Ovary (tissue), 7 donors: ENCODE measurements at regions not wholly inside any gene's neighbourhood (a gene's known extent, or its start where the extent isn't known, plus 50 kb on each side); places are given as distances from the start of the nearest gene placed in this dataset.

Source experiments
- DNase-seq, 5 donors: peaks; one replicate each; pipeline ENCODE4 v3.0.0-alpha.2; 2019 to 2020
- H3K27ac ChIP-seq, 2 donors: fragments of 200-600 bp; one replicate each; pipeline versions ENCODE4 v1.5.1 to v1.8.0; 2019 to 2022
- H3K27me3 ChIP-seq: fragments of 200-600 bp; one replicate; pipeline ENCODE4 v1.8.0; 2022
- H3K36me3 ChIP-seq: fragments of 200-600 bp; sonication (generic); one replicate; pipeline ENCODE4 v1.5.1; 2019
- H3K4me1 ChIP-seq: one replicate; pipeline ENCODE4 v1.8.1; 2013; ENCODE audit warnings: mild to moderate bottlenecking, moderate library complexity; ENCODE audit not compliant: insufficient read depth
- H3K4me3 ChIP-seq: fragments of 200-600 bp; sonication (generic); one replicate; pipeline ENCODE4 v1.5.1; 2017
- H3K9me3 ChIP-seq, 2 donors: fragments of 200-600 bp in 1 of 2; sonication (generic) in 1 of 2; one replicate each; pipeline versions ENCODE4 v1.5.1 to v1.8.1; 2013 to 2019; ENCODE audit warnings: mild to moderate bottlenecking in 1 of 2, moderate library complexity in 1 of 2
- EP300 ChIP-seq: sonication (generic); formaldehyde crosslinking; IDR thresholded peaks from one replicate; pipeline ENCODE4 v1.6.1; 2017; ENCODE audit warnings: antibody characterized with exemption
- POLR2A ChIP-seq: fragments of 450-650 bp; IDR thresholded peaks from one replicate; pipeline ENCODE4 v1.6.1; 2017; ENCODE audit warnings: antibody characterized with exemption, mild to moderate bottlenecking, moderate library complexity
- WGBS, 3 donors: extraction: QIAGEN DNeasy Blood & Tissue Kit in 1 of 3; methylation state at CpG; one replicate each; pipeline versions ENCODE4 v1.1.5 to v1.1.7; 2013 to 2017; 5-methylcytosine and 5-hydroxymethylcytosine counted together
- intact Hi-C, 4 donors: fragments of 100-400 bp; cut with DNase I; formaldehyde crosslinking; loops; one replicate each; pipeline versions ENCODE4 v1.11.0 to v1.15.1; 2022 to 2023
- TF ChIP-seq, protein P1 (sequence below), 3 donors: fragments of 450-650 bp in 2 of 3; fragments of 200-600 bp in 1 of 3; IDR thresholded peaks; one replicate each; pipeline versions ENCODE4 v1.5.1 to v1.8.0; 2016 to 2022; ENCODE audit warnings: antibody characterized with exemption in 3 of 3, mild to moderate bottlenecking in 1 of 3
- donor health status: DM: no; HTN: no; CAD: no; lungs with moderate emphysema.
- donor health status: DM: no; HTN: no; CAD: no.
- donor health status: Bipolar disorder and iron deficiency.
- donor health status: DM: no; HTN: no; CAD: no.
- donor health status: DM: yes; HTN: yes; CAD: no.

DNA sequence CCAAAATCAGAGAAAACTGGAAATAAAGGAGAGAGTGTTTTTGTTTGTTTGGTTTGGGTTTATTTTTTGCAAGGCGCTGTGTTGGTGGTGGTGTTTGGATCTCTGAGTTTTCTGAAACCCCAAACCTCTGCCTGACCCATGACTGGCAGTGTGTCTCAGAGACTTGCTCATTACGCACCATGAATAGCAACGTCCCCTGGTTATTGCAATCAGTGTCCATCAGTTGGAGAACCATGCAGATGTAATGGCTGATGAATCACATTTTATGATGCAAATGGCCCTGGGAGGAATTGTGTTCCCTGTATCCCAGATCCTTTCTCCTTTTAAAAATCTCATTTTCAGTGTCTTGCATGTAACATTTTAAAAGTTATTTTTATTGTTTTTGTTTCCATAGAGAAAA lies 362.8 kb downstream of the PMP22 start:
- TF ChIP-seq, protein P1, sequence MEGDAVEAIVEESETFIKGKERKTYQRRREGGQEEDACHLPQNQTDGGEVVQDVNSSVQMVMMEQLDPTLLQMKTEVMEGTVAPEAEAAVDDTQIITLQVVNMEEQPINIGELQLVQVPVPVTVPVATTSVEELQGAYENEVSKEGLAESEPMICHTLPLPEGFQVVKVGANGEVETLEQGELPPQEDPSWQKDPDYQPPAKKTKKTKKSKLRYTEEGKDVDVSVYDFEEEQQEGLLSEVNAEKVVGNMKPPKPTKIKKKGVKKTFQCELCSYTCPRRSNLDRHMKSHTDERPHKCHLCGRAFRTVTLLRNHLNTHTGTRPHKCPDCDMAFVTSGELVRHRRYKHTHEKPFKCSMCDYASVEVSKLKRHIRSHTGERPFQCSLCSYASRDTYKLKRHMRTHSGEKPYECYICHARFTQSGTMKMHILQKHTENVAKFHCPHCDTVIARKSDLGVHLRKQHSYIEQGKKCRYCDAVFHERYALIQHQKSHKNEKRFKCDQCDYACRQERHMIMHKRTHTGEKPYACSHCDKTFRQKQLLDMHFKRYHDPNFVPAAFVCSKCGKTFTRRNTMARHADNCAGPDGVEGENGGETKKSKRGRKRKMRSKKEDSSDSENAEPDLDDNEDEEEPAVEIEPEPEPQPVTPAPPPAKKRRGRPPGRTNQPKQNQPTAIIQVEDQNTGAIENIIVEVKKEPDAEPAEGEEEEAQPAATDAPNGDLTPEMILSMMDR (IDR thresholded peaks at IDR 0.05): no peak
- TF ChIP-seq POLR2A: no peak
- no peak for TF ChIP-seq EP300
- 68 to 90% (median 83%) methylated on average over 3 of the region's 3 CpGs for WGBS, 3 donors
- Histone ChIP-seq H3K36me3 (no peaks in the 10 kb centered on the region), H3K27me3 (no peaks in the 10 kb centered on the region), H3K9me3 (no peaks in the 10 kb centered on the region), H3K4me3 (no peak overlapping the region), H3K27ac (no peak overlapping the region), H3K4me1 (no peaks in the 10 kb centered on the region)
- intact Hi-C loops: no loop called here
- no peak for DNase-seq

DNA sequence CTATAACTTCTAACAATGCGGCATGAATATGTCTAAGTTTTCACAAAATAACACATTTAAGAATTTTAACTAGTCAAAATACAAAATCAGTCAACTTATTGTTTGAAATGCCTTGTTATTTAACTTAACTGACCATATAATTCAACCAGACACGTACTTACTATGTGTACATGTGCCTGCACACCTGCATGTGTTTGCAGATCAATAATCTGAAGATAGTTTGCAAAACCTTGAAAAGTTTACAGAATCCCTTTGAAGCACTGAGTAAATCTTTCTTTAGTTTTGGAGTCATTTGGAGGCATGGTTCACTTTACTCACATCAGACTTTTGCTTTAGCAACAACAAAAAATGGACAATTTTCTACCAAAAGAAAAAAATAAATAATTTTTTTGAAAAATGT lies 363.8 kb downstream of the PMP22 start:
- 65 to 88% (median 67%) methylated on average over 2 of the region's 2 CpGs for WGBS, 3 donors
- Histone ChIP-seq H3K36me3 (no peaks in the 10 kb centered on the region), H3K4me3 (no peak overlapping the region), H3K27ac (no peak overlapping the region), H3K4me1 (no peaks in the 10 kb centered on the region), H3K27me3 (no peaks in the 10 kb centered on the region), H3K9me3 (no peaks in the 10 kb centered on the region)
- no peak for TF ChIP-seq POLR2A
- TF ChIP-seq, protein P1 (IDR thresholded peaks at IDR 0.05): no peak
- TF ChIP-seq EP300: no peak
- intact Hi-C loops: no loop called here
- DNase-seq: no peak

DNA sequence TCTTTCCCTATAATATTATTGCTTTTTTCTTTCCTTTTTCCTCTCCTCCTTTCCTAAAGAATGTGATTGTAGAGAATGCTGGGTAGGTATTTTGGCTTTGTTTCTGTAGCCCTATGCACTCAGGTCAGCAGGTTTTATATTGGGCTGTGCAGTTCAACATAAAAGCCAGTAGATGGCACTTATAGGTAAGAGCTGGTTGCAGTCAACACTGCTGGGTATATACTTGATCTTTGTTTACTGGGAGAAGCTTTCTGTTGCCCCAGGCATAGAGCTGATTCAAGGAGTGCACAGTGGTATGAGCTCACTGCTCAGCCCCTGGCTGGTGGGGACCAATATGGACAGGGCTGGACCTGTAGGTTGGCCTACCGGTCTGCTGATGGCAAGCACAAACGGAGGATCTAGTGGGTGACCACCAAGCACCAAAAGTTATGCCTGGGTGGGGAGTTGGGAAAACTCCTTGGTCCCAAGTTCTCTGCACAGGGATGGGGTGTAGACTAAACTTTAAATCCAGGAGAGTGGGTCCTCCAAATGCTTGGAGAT lies 378.9 kb downstream of the PMP22 start:
- no peak for DNase-seq
- H3K36me3 ChIP-seq: no peaks in the 10 kb centered on the region
- 92 to 100% (median 97%) methylated on average over 2 of the region's 2 CpGs for WGBS, 3 donors
- H3K27me3 ChIP-seq: no peaks in the 10 kb centered on the region
- no peak overlapping the region for H3K27ac ChIP-seq
- TF ChIP-seq, protein P1 (IDR thresholded peaks at IDR 0.05): no peak
- TF ChIP-seq POLR2A: no peak
- no peak for TF ChIP-seq EP300
- H3K4me3 ChIP-seq: no peak overlapping the region
- H3K9me3 ChIP-seq: no peaks in the 10 kb centered on the region
- intact Hi-C loops: no loop called here
- no peaks in the 10 kb centered on the region for H3K4me1 ChIP-seq

DNA sequence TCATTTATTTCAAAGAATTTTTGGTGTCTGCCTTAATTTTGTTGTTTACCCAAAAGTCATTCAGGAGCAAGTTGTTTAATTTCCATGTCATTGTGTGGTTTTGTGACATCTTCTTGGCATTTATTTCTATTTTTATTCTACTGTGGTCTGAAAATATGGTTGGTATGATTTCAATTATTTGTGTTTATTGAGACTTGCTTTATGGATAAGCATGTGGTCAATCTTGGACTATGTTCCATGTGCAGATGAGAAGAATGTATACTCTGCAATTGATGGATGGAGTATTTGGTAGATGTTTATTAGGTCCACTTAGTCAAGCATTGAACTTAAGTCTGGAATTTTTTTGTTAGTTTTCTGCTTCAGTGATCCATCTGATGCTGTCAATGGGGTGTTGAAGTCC lies 383.0 kb downstream of the PMP22 start:
- H3K36me3 ChIP-seq: no peaks in the 10 kb centered on the region
- H3K27me3 ChIP-seq: no peaks in the 10 kb centered on the region
- no peak overlapping the region for H3K4me3 ChIP-seq
- H3K27ac ChIP-seq: no peak overlapping the region
- no peaks in the 10 kb centered on the region for H3K9me3 ChIP-seq
- TF ChIP-seq, protein P1 (IDR thresholded peaks at IDR 0.05): no peak
- no peak for TF ChIP-seq EP300
- TF ChIP-seq POLR2A: no peak
- H3K4me1 ChIP-seq: no peaks in the 10 kb centered on the region
- intact Hi-C loops: no loop called here
- no peak for DNase-seq
